GM12872 (cell line): ENCODE measurements at regions not wholly inside any gene's neighbourhood (a gene's known extent, or its start where the extent isn't known, plus 50 kb on each side); places are given as distances from the start of the nearest gene placed in this dataset.

ENCODE experiments used
- CTCF ChIP-seq: IDR thresholded peaks from 3 replicates; pipeline ENCODE4 v1.5.1; 2011; ENCODE audit warnings: low read depth, mild to moderate bottlenecking, low read length, moderate library complexity; ENCODE audit not compliant: insufficient read depth

- no peak for TF ChIP-seq CTCF
These were observed 137.8 kb downstream of the CENPW start for GRCh38 chr6:126477678-126478077.

GRCh38 chr6:126480268-126480667, 140.4 kb downstream of the CENPW start:
- TF ChIP-seq CTCF: no peak

- TF ChIP-seq CTCF: no peak
These were observed 141.4 kb downstream of the CENPW start for GRCh38 chr6:126481319-126481718.

GRCh38 chr6:126504792-126505191, 164.9 kb downstream of the CENPW start:
- no peak for TF ChIP-seq CTCF

- TF ChIP-seq CTCF: no peak
These were observed 173.3 kb downstream of the CENPW start for GRCh38 chr6:126513198-126513597.

- TF ChIP-seq CTCF: no peak
These were observed 176.5 kb downstream of the CENPW start for GRCh38 chr6:126516411-126516810.

- no peak for TF ChIP-seq CTCF
These were observed 185.0 kb downstream of the CENPW start for GRCh38 chr6:126524811-126525326.
